HPDE6-E6E7 (cell line): ENCODE measurements at regions not wholly inside any gene's neighbourhood (a gene's known extent, or its start where the extent isn't known, plus 50 kb on each side); places are given as distances from the start of the nearest gene placed in this dataset.

Source experiments
- DNase-seq: peaks from one replicate; pipeline ENCODE4 v3.0.0; 2011; ENCODE audit warnings: missing footprints; ENCODE audit errors: extremely low spot score

GRCh38 chr14:105843444-105844046, 317.2 kb downstream of the TMEM121 start:
- no peak for DNase-seq

- DNase-seq, result no peak
These were observed 317.8 kb downstream of the TMEM121 start for GRCh38 chr14:105844047-105844630.

GRCh38 chr14:105844810-105845724, 318.7 kb downstream of the TMEM121 start:
- no peak for DNase-seq

- no peak for DNase-seq
These were observed 319.4 kb downstream of the TMEM121 start for GRCh38 chr14:105845725-105846309.

- no peak for DNase-seq
These were observed 319.9 kb downstream of the TMEM121 start for GRCh38 chr14:105846312-105846711.

- no peak for DNase-seq
These were observed 321.0 kb downstream of the TMEM121 start for GRCh38 chr14:105847400-105847799.

- DNase-seq, result no peak
These were observed 322.2 kb downstream of the TMEM121 start for GRCh38 chr14:105848570-105848969.

- DNase-seq, result no peak
These were observed 323.7 kb downstream of the TMEM121 start for GRCh38 chr14:105849933-105850626.

- no peak for DNase-seq
These were observed 324.6 kb downstream of the TMEM121 start for GRCh38 chr14:105850853-105851581.

GRCh38 chr14:105851716-105852377, 325.5 kb downstream of the TMEM121 start:
- no peak for DNase-seq

- DNase-seq, result no peak
These were observed 326.1 kb downstream of the TMEM121 start for GRCh38 chr14:105852378-105853088.

- no peak for DNase-seq
These were observed 326.9 kb downstream of the TMEM121 start for GRCh38 chr14:105853089-105853906.

GRCh38 chr14:105853907-105854599, 327.7 kb downstream of the TMEM121 start:
- no peak for DNase-seq

GRCh38 chr14:105854600-105855245, 328.3 kb downstream of the TMEM121 start:
- no peak for DNase-seq

- DNase-seq, result no peak
These were observed 329.0 kb downstream of the TMEM121 start for GRCh38 chr14:105855246-105855892.

GRCh38 chr14:105855893-105856675, 329.7 kb downstream of the TMEM121 start:
- no peak for DNase-seq
